NCI-H146 (cell line): ENCODE measurements at regions not wholly inside any gene's neighbourhood (a gene's known extent, or its start where the extent isn't known, plus 50 kb on each side); places are given as distances from the start of the nearest gene placed in this dataset.

ENCODE experiments used
- DNase-seq: peaks from one replicate; lab custom pipeline; 2025; lab: John Stamatoyannopoulos, UW

GRCh38 chr20:40160097-40160550 is 528.9 kb downstream of the MAFB start:
- peak; percentile 45 for DNase-seq

GRCh38 chr20:40159276-40159675 is 529.8 kb downstream of the MAFB start:
- DNase-seq, result no peak

- no peak for DNase-seq
These were observed 532.3 kb downstream of the MAFB start for GRCh38 chr20:40156600-40157317.

- DNase-seq, result no peak
These were observed 534.5 kb downstream of the MAFB start for GRCh38 chr20:40154514-40154913.

GRCh38 chr20:40148886-40149285 is 540.1 kb downstream of the MAFB start:
- no peak for DNase-seq

GRCh38 chr20:40146071-40146470 is 543.0 kb downstream of the MAFB start:
- DNase-seq, result no peak

GRCh38 chr20:40144581-40144980 is 544.5 kb downstream of the MAFB start:
- no peak for DNase-seq

GRCh38 chr20:40134176-40134575 is 554.9 kb downstream of the MAFB start:
- no peak for DNase-seq

GRCh38 chr20:40120827-40121226 is 568.2 kb downstream of the MAFB start:
- no peak for DNase-seq

GRCh38 chr20:40111282-40111681 is 577.8 kb downstream of the MAFB start:
- no peak for DNase-seq

GRCh38 chr20:40110311-40110831 is 578.7 kb downstream of the MAFB start:
- no peak for DNase-seq

- no peak for DNase-seq
These were observed 579.9 kb downstream of the MAFB start for GRCh38 chr20:40109136-40109535.

GRCh38 chr20:40108321-40108720 is 580.7 kb downstream of the MAFB start:
- DNase-seq, result no peak

GRCh38 chr20:40104959-40105358 is 584.1 kb downstream of the MAFB start:
- DNase-seq, result no peak

GRCh38 chr20:40103420-40103819 is 585.6 kb downstream of the MAFB start:
- no peak for DNase-seq

GRCh38 chr20:40101560-40101959 is 587.5 kb downstream of the MAFB start:
- DNase-seq, result no peak

- DNase-seq, result no peak
These were observed 588.8 kb downstream of the MAFB start for GRCh38 chr20:40100261-40100660.

- DNase-seq, result no peak
These were observed 598.8 kb downstream of the MAFB start for GRCh38 chr20:40090236-40090635.

GRCh38 chr20:40087496-40087895 is 601.5 kb downstream of the MAFB start:
- no peak for DNase-seq

GRCh38 chr20:40085513-40085912 is 603.5 kb downstream of the MAFB start:
- no peak for DNase-seq

GRCh38 chr20:40082436-40082835 is 606.6 kb downstream of the MAFB start:
- no peak for DNase-seq

- DNase-seq, result no peak
These were observed 607.4 kb downstream of the MAFB start for GRCh38 chr20:40081653-40082052.

GRCh38 chr20:40080041-40080652 is 608.9 kb downstream of the MAFB start:
- no peak for DNase-seq
